Tibial artery (tissue), 4 donors: ENCODE measurements at regions not wholly inside any gene's neighbourhood (a gene's known extent, or its start where the extent isn't known, plus 50 kb on each side); places are given as distances from the start of the nearest gene placed in this dataset.

Experiments used
- DNase-seq, 2 donors: peaks; one replicate each; pipeline ENCODE4 v3.0.0-alpha.2; 2019
- H3K27ac ChIP-seq, 2 donors: fragments of 200-600 bp; sonication (generic) in 1 of 2; 1 replicate in 1 of 2; 2 replicates in 1 of 2; pipeline ENCODE4 v1.5.1; 2018 to 2019; ENCODE audit warnings: mild to moderate bottlenecking in 1 of 2
- H3K27me3 ChIP-seq, 2 donors: fragments of 200-600 bp; sonication (generic) in 1 of 2; one replicate each; pipeline versions ENCODE4 v1.5.1 to v1.6.0; 2016 to 2019
- H3K36me3 ChIP-seq, 3 donors: fragments of 200-600 bp; sonication (generic) in 2 of 3; one replicate each; pipeline ENCODE4 v1.5.1; 2016 to 2019; ENCODE audit warnings: mild to moderate bottlenecking in 2 of 3
- H3K4me1 ChIP-seq, 4 donors: fragments of 200-600 bp; sonication (generic) in 2 of 4; 1 replicate in 3 of 4; 2 replicates in 1 of 4; pipeline ENCODE4 v1.5.1; 2016 to 2019
- H3K4me3 ChIP-seq, 2 donors: fragments of 200-600 bp; sonication (generic) in 1 of 2; 1 replicate in 1 of 2; 2 replicates in 1 of 2; pipeline ENCODE4 v1.5.1; 2018 to 2019; ENCODE audit warnings: mild to moderate bottlenecking in 2 of 2
- H3K9me3 ChIP-seq, 3 donors: fragments of 200-600 bp; sonication (generic) in 1 of 3; one replicate each; pipeline ENCODE4 v1.5.1; 2016 to 2019
- CTCF ChIP-seq, 2 experiments: fragments of 200-600 bp in 1 of 2; fragments of 450-650 bp in 1 of 2; IDR thresholded peaks; one replicate each; pipeline ENCODE4 v1.5.1; 2017 to 2019; ENCODE audit warnings: antibody characterized with exemption in 2 of 2, mild to moderate bottlenecking in 1 of 2, moderate library complexity in 1 of 2
- intact Hi-C: fragments of 100-400 bp; cut with DNase I; formaldehyde crosslinking; loops from one replicate; pipeline ENCODE4 v1.15.0; 2023; ENCODE audit warnings: low total_unique reads

GRCh38 chr1:219781491-219781890, 146.9 kb downstream of the SLC30A10 start:
- TF ChIP-seq CTCF (IDR thresholded peaks at IDR 0.05): no peak
- H3K9me3 ChIP-seq: no peaks in the 10 kb centered on the region
- no peaks in the 10 kb centered on the region for H3K4me1 ChIP-seq
- intact Hi-C loops: no loop called here
- H3K4me3 ChIP-seq: no peak overlapping the region
- no peak overlapping the region for H3K27ac ChIP-seq
- H3K36me3 ChIP-seq: no peaks in the 10 kb centered on the region
- no peak for DNase-seq
- H3K27me3 ChIP-seq: no peaks in the 10 kb centered on the region

DNA sequence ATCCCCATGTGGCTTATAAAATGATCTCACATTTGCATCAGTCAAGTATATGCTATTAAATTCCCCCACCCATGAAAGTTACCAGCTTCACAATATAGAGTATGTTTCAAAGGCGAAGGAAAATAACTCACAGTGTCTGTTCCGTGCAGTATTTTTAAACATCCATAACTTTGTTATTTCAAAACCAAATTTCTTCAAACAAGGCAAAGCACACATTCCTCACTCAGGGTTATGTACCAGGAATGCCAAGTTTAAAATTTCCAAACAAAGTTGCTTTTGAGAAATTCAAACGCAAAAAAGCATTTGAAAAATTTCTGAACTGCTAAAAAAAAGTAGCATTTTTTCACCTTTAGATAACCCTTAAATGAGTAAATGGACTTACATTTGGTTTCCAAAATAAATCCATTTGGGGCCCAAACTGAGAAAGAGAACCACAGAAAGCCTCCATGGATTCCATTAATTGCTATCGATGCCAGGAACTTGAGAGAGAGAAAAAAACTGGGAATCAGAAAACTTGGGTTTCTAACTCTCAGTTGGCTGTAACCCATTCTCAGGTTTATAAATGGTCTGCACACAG, 149.5 kb downstream of the SLC30A10 start:
- intact Hi-C loops: no loop called here
- H3K4me3 ChIP-seq: no peak overlapping the region
- no peak for DNase-seq
- H3K36me3 ChIP-seq: no peaks in the 10 kb centered on the region
- H3K27ac ChIP-seq: no peak overlapping the region
- H3K27me3 ChIP-seq: no peaks in the 10 kb centered on the region
- TF ChIP-seq CTCF (IDR thresholded peaks at IDR 0.05): no peak
- H3K4me1 ChIP-seq: no peaks in the 10 kb centered on the region
- no peaks in the 10 kb centered on the region for H3K9me3 ChIP-seq

DNA sequence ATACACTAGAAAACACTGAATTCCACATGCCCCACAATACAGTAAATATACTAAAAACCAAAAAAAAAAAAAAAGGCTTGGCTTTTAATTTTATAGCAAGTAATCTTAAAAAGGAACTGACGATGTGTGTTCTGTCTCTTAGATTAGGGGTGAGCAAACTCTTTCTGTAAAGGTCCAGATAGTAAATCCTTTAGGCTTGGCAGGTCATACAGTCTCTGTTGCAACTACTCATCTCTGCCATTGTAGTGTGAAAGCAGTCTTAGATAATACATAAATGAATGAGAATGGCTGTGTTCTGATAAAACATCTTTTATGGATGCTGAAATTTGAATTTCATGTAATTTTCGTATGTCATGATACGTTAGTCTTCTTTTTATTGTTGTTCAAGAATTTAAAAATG, 150.2 kb downstream of the SLC30A10 start:
- intact Hi-C loops: no loop called here
- Histone ChIP-seq H3K9me3 (no peaks in the 10 kb centered on the region), H3K36me3 (no peaks in the 10 kb centered on the region), H3K4me3 (no peak overlapping the region), H3K27ac (no peak overlapping the region), H3K4me1 (no peaks in the 10 kb centered on the region), H3K27me3 (no peaks in the 10 kb centered on the region)
- no peak for TF ChIP-seq CTCF (IDR thresholded peaks at IDR 0.05)
- DNase-seq: no peak

DNA sequence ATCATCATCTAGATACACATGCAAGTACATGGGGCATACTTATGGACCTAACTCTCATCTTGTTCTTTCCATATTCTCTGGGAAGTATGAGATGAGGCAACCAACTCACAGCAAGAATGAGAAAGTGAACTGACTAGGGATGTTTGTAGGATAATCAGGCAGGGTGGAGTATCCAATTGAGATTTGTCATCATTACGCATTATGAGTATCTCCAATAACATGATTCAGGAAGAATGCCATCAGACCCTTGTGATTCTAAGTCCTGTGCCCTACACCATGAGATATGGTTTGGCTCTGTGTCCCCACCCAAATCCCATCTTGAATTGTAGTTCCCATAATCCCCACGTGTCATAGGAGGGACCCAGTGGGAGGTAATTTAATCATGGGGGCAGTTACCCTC, 154.0 kb downstream of the SLC30A10 start:
- intact Hi-C loops: no loop called here
- no peak for DNase-seq
- no peaks in the 10 kb centered on the region for H3K4me1 ChIP-seq
- H3K36me3 ChIP-seq: no peaks in the 10 kb centered on the region
- no peak overlapping the region for H3K4me3 ChIP-seq
- H3K9me3 ChIP-seq: no peaks in the 10 kb centered on the region
- no peak for TF ChIP-seq CTCF (IDR thresholded peaks at IDR 0.05)
- H3K27ac ChIP-seq: no peak overlapping the region
- no peaks in the 10 kb centered on the region for H3K27me3 ChIP-seq

DNA sequence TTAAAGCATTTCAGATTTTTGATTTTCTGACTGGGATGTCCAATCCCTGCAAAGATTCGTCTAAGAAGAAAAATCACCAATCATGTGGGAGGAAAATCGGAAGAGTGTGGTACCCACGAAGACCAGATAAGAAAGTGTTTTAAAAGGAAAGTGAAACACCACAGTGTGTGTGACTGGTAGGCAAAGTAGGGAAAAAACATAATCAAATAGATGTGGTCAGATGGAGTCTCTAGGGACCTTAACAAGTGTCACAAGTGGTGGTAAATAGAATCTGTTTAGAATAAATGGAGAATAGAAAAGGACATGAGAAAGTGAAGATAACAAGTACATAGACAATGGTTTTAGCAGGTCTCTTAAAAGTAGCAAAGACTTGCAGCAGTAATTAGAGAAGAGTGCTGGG, 154.6 kb downstream of the SLC30A10 start:
- Histone ChIP-seq H3K27ac (no peak overlapping the region), H3K36me3 (no peaks in the 10 kb centered on the region), H3K9me3 (no peaks in the 10 kb centered on the region), H3K4me1 (no peaks in the 10 kb centered on the region), H3K27me3 (no peaks in the 10 kb centered on the region), H3K4me3 (no peak overlapping the region)
- no peak for TF ChIP-seq CTCF (IDR thresholded peaks at IDR 0.05)
- DNase-seq: no peak
- intact Hi-C loops: no loop called here

GRCh38 chr1:219773110-219773509, 155.2 kb downstream of the SLC30A10 start:
- intact Hi-C loops: no loop called here
- Histone ChIP-seq H3K36me3 (no peaks in the 10 kb centered on the region), H3K9me3 (no peaks in the 10 kb centered on the region), H3K4me1 (no peaks in the 10 kb centered on the region), H3K27ac (no peak overlapping the region), H3K27me3 (no peaks in the 10 kb centered on the region), H3K4me3 (no peak overlapping the region)
- no peak for TF ChIP-seq CTCF (IDR thresholded peaks at IDR 0.05)
- DNase-seq: no peak
